ENCODE measurements at regions not wholly inside any gene's neighbourhood (a gene's known extent, or its start where the extent isn't known, plus 50 kb on each side); places are given as distances from the start of the nearest gene placed in this dataset.

DNA sequence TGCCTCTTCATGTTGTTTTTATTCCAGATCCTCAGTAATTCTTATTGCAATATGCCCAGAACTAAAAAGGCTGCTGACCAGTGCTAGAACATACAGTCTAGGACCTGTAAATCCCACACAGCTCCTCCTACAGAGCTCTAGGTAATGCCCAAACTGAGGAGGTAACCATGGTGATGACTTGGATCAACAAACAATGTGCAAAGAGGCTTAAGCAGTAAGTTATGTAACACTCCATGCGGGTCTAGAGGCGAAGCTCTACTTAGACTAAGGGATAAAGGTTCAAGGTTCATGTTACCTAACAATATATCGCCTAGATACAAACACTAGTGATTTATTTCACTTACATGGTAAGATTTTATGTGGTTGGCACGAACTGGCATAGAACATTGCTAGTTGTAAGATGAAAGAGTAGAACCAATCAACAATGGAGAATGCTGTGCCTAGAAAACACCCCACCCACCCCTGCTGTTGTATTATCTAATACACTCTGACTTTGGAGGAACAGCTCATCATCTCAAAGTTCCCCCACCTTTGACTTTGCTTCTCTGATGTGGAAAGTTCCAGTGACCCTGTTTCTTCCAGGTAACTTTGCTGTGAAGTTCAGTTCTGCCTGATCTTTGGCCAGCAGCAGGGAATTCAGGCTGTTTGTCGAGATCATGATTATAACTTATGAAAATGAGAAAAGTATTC, 242.4 kb downstream of the ALDH8A1 start:
- no peak for DNase-seq

DNA sequence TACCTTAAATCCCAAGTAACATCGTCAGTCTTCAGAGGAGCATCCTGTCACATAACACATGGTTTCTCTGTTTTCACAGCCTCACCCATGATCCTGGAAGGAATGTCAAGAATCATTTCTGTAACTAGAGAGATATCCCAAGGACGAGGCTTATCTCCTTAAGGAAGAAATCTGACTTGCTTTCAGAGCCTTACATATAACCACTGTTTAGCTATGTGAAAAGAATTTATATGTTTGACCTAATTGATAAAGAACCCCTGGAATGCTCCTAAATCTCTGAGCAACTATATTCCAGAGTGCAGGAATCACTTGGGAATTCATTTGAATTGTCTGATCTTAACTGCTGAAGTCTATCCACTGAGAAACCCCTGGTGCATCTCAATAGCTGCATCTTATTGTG, 243.1 kb downstream of the ALDH8A1 start:
- no peak for DNase-seq

DNA sequence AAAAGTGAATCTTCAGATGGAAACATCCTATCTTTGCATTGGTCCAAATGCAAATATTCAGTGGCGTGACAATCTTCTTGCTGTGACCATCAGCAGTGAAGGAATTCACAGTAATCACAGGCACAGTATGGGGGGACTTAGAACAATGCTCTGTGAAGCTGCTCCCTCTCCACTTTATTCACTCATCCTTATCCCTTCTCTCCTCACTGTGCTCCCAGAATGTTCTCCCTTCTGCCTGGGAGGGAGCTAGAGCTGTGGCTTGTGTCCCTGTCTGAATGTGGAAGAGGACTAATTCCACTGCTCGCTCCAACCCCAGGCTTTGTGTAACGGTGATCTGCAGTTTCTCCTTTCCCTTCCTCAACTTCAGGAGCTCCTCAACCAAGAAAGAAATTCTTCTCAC, 243.7 kb downstream of the ALDH8A1 start:
- DNase-seq: no peak

DNA sequence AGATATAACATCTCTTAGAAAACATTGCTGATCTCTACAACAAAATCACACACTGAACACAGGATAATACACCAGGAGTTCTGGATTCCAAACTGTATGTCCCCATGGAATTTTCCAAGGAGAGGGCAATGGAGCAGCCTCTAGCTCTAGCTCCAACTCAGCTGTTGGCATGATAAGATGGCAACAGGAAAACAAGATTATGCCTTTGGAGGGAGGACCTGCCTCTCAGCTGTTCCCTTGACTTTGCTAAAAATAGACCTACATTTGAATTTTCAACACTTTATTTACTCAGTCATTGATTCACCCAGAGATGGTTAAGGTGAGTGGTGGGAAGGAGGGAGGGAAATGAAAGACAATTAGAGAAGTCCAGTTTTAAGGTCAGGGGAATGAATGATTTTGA, 246.7 kb downstream of the ALDH8A1 start:
- DNase-seq: no peak

DNA sequence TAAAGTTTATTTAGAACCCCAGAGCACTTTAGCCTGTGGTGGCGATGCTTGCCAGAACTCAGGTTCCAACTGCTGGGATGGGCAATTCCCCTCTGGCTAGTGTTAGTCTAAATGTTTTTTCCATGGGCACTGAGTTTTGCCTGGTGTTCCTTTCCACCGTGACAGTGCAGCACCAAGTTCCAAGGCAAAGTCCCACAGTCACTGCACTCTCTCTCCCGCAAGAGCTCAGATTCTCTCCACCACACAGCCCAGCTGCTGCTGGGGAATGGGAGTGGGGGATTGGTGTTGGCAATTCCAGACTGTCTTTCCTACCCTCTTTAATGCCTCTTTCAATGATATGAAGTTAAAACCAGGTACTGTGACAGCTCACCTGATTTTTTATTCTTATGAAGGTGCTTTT, 247.6 kb downstream of the ALDH8A1 start:
- DNase-seq: no peak

DNA sequence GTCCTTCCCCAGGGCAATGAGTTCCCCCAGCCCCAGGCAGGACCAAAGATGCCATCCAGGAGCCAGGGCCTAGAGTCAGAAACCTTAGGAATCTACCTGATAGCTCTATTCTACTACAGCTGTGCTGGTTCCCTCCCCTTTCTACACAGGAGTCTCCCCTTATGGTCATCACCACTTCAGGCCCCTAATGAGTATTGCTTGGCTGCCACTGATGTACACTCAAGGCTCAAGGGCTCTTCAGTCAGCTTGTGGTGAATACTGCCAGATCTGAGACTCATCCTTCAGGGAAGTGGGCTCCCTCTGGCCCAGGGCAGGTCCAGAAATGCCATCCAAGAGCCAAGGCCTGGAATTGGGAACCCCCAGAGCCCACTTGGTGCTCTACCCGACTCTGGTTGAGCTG, 248.6 kb downstream of the ALDH8A1 start:
- no peak for DNase-seq

DNA sequence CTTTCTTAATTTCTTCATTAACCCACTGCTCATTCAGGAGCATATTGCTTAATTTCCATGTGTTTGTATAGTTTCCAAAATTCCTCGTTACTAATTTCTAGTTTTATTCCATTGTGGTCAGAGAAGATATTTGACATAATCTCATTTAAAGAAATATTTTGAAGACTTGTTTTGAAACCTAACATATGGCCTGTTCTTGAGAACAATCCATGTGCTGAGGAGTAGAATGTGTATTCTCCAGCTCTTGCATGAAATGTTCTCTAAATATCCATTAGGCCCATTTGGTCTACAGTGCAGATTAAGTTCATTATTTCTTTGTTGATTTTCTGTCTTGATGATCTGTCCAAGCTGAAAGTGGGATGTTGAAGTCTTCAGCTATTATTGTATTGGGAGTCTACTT, 251.7 kb downstream of the ALDH8A1 start:
- DNase-seq: no peak

DNA sequence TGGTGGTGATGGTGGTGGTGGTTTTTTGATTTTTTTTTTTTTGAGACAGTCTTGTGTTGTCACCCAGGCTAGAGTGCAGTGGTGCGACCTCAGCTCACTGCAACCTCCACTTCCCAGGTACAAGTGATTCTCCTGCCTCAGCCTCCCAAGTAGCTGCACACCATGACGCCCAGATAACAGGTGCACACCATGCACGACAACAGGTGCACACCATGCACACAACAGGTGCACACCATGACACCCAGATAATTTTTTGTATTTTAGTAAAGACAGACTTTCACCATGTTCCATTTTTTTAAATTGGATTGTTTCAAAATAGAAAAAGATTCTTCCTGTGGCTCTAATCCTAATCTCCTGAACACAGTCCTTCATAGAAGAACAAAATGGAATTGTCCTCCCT, 257.9 kb downstream of the ALDH8A1 start:
- no peak for DNase-seq

DNA sequence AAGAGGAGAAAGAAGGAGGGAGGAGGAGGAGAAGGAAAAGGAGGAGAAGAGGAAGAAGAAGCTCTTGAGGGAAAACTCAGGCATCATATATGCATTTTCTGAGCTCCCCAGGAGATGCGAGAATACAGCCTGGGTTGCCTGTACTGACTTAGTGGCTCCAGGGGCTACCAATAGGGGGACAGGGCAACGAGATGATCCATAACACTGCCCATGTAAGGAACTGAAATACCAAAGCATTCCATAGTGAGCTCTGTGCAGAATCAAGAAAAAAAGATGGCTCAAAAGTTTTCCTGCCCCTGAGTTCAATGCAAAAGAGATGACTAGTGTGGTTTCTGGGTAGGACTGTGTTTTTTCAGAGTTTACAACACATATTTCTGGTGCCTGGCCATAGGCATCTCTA, 258.7 kb downstream of the ALDH8A1 start:
- DNase-seq: no peak

DNA sequence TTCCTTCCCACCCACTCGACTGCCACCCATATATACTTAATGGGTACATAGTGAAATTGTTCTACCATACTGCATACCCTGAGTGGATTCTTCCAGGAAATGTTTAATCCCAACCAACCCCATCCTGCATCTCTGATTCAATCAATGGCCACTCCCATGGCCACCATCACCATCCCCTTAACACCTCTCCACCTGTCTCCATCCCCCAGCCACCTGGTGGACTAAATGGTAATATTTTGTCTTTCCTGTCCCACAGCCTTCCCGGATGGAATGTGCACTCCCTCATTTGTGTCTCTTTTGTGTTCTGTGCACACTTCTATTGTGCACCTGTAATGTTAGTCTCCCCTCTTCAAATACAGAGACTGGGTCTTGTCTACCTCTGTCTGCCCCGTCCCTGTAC, 259.9 kb downstream of the ALDH8A1 start:
- no peak for DNase-seq

DNA sequence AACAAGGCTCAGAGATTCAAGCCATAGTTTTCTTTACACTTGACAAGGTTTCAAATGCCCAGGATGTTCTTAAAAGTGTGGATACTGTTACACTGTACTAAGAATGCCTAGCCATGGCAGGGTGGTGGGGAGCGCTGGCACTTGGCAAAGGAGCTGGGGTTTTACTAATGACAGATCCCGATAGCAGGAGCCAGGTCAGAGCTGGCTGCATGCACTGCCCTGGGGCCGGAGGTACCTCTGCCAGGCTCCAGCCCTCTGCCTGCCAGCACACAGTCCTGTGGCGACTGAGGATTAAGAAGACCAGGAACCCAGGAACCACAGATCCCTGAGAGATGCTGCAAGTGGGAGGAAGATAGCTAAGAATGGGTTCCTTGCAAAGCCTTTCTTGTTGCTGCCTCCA, 260.3 kb downstream of the ALDH8A1 start:
- DNase-seq: no peak

DNA sequence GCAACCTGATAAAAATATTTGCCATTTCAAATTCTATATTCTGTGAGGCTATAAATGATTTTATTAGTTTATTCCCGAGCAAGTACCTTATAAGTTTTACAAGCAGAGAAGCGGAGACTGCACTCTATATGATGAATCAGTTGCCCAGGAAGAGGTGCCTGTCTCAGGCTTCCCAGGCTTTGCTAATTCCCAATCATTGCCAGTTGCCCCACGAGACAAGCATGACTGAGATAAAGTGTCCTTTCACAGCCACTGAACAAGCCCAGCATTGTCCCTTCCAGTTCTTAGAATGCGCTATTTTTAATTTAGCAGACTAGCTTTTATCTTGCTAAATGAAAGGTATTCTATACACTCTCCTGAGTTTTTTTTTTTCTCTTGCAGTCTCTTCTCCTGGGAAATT, 260.7 kb downstream of the ALDH8A1 start:
- DNase-seq: no peak

DNA sequence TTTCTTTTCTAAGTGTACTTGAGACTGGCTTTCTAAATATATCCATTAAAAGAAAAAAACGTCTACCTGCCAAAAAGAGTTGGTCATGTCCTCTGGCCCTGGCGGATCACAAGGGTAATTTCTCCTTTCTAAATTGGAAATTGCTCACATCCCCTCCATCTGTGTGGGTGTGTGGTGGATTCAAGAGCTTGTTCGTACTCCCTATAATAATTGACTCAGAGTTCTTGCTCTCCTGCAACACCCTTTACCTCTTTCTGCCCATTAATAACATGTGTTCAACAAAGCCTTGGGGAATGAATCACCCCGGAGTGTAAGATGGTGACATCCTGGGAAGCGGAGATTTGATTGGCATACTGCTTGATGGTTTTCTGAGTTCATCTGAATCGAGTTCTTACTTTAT, 263.8 kb downstream of the ALDH8A1 start:
- no peak for DNase-seq

DNA sequence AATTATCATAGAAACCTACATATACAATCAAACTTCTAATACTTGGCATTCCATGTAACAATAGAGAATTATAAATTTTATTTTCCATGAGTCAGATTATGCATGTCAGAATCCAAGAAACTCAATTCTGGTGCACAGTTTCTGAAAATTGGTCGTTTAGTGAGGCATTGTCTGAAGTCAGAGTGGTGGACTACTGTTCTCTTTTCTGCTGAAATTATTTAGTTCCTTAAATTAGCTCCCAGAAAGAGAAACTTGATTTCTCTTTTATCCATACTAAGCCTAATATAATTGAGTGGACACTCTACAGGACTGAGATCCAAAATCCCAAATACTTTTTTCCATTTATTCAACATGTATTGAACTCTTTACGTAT, 265.5 kb downstream of the ALDH8A1 start:
- DNase-seq: no peak

DNA sequence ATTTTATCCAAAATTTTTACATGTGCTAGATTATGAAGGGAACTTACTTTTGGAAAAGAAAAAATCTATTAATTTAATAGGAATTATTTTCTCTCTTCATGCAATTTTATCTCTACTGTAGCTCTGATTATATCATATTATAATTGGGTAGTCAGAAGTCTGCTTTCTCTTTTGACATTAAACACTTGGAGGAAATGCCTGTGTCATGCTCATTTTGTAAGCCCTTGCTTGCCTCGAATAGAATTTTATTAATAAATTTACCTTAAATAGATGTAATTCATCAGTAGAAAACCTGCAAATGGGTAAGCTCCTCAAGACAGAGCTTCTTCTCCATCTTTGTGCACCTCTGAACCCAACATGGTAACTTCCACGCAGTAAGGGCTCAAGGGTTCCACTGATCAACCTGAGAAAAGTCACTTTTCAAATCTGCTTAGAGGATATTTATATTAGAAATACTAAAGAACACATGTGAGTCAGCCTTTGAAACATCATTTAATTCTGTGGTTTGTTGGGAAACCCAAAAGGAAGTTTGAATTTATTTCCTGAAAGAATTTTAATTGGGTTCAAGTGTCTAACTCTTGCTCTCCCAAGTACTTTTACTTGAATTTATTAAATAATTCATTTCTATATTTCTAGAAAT, 266.0 kb downstream of the ALDH8A1 start:
- no peak for DNase-seq

DNA sequence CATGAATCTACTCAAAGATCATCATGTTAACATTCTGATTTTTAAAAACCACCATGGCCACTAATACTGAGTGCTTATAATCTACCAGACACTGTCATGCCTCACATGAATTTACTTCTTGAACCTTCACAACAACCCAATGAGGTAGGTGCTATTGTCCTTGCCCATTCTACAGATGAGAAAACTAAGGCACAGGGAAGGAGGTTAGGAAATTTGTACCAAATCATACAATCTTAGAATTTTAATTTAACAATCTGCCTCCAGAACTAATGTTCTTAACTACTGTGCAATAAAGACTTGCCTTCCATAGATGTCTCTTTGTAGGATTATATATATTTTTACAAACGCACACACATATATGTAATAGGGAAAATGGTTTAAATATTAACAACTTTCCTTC, 269.5 kb downstream of the ALDH8A1 start:
- no peak for DNase-seq

DNA sequence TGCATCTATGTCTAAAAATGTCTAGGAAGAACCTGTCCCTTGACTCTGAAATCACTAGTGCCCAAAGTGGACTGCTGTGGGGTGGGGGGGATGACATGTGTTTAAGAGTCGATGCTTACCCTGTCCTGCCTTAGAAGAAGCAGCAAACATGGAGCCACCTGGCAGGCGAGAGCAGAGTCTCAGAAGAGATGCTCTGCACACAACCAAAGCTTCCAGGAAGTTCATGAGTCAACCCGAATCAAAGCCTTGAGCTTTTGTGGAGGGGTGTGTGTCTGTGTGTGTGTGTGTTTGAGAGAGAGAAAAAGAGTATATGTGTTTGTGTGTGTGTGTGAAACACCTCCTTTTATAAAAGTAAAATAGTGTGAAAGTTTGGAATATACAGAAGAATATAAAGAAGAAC, 269.9 kb downstream of the ALDH8A1 start:
- DNase-seq: no peak

DNA sequence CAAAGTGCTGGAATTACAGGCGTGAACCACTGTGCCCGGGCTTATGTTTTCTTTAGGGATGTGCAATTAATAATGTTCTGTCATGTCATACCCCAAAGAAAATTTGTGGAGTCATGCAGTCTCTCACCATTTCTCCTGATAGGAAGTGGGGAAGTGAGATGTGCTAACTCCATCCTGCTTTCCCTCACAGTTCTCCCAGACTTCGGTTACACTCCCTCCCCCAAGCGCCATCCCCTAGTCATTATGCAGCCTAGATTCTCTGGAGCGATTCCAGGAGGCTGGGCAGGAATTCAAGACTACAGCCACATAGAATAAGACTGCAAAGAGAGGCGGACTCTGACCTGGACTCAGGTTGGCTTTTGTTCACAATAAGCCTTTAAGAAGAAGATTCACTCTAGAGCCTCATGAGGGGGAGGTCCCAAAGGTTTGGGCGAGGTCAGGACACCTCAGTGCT, 271.4 kb downstream of the ALDH8A1 start:
- no peak for DNase-seq

DNA sequence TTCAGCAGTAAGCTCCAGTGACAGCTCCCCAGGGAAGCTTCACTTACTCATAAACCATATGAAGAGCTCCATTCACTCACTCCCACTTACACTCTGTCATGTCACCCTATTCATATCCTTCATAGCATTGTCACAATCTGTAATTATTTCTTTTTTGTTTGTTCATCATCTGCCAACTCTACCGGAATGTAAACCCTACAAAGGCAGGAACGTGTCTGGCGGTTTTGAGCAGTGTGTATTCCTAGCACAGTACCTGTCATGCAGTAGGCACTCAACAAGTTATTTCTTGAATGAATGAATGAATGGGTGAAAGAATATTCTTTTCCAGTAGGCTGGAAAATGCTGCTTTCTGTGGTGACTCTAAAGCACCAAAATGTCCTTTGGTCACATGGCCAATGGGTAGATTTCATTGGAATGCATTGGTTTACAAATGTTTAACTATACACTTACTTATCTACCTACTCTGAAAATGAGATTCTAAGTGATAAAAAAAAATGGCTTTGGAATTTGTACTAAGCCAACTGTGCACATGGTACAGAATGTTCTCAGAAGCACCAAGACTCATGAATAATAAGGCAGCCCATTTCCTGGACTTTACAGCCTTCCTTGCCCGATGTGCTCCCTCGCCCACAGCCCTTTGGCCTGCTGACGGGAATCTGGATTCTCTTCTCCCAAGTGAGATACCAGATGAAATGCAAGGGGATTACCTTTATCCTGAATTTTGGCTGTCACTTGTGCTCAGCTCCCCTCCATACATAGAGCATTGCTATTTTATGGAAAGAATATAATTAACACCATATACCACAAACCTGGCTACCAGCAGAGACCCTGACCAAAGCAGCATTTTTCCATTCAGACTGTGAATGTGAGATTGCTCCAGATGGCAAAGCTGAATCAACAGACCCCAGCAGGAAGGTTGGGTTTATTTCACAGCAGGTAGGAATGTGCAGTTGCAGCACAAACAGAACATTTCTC, 273.3 kb downstream of the ALDH8A1 start:
- no peak for DNase-seq

DNA sequence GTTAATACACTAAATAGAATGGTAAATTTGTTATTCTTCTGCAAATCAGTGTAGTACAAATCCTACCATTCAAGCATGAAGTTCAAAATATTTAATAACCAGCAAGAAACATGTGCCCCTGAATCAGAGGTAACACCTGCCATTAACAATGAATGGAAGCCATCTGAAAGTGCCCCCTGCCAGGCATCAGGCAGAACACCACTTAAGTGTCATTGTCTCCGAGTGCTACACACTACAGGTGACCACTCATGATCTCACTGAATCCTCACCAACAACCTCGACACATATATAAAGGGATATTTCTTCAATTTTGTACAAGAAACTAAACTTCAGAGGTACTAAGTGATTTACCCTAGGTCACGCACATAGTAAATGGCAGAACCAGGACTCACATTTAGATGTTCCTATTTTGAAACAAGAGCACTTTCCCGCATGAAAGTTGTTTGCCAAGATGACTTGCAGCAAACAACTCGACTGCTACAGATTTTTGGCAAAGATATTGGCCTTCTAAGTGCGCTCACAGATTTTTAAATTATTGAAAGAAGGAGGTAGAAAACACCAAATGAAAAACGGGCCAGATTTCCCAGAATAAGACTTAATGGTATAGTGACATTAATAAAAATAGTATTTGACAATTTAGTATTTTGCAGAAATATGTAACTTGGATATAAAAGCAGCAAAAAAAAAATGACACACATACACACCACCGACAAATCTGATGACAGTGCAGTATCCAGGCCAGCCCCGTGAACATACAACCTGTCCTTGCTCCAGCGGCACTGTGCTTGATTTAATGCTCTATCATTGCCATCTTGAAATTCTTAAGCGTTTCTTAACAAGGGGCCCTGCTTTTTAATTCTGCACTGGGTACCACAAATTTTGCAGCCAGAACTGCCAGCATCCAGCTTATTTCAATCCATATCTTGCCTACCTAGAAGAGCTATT, 274.5 kb downstream of the ALDH8A1 start:
- no peak for DNase-seq

DNA sequence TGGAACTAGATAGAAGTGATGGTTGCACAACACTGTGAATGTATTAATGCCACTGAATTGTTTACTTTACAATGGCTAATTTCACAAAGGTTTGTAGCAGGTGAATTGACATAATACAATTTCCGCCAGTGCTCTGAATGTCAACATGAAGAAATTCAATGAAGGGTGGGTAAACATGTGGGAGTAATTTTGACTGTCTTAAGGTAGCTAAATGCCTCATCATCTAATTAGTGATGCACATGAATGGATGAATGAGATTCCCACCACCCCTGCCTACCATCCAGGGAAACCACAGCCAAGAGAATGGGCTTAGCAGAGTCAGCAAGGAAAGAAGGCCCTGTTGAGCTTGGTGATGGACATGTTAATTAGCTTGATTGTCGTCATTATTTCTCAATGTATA, 275.3 kb downstream of the ALDH8A1 start:
- no peak for DNase-seq

DNA sequence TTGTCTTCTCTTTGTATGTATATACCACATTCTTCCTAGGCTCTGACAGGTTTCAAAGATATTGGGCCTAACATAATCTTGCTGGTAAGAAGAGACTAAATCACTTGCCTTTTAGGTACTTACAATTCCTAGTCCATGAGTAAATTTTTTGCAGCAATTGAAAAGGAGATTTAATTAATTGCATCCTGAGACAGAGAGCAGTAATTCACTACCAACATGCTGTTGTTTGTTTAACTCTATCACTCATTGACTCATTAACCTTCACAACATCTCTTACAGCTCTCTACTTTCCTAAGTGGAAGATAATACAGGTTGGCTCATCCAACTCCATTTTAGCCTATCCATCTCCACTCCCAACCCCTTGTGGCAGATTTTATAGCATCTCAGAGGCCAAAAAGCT, 280.4 kb downstream of the ALDH8A1 start:
- no peak for DNase-seq

DNA sequence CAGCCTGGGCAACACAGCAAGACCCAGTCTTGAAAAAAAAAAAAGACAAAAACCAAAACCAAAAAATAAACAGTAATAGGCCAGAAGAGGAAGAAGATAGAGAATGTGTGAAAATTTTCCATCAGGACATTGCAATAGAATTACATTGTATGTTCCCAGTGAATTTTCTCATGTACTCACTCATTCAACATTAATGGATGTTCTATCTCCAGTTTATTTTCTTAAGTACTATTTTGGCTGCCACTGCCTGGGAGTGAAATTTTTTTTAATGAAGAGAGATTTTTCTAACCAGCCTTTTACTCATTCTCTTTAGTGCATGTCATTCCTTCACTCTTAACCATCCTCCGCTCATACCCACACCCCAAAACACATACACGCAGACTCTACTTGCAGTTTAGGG, 282.8 kb downstream of the ALDH8A1 start:
- no peak for DNase-seq
